WERI-Rb-1 (cell line): ENCODE measurements at regions not wholly inside any gene's neighbourhood (a gene's known extent, or its start where the extent isn't known, plus 50 kb on each side); places are given as distances from the start of the nearest gene placed in this dataset.

Experiments used
- DNase-seq: peaks from one replicate; pipeline ENCODE4 v3.0.0-alpha.2; 2020
- H3K27ac ChIP-seq: fragments of 250-450 bp; sonication (Bioruptor Pico); 2 replicates; pipeline ENCODE4 v1.5.1; 2020; ENCODE audit warnings: mild to moderate bottlenecking, moderate library complexity
- H3K27me3 ChIP-seq: fragments of 250-450 bp; sonication (Bioruptor Pico); 2 replicates; pipeline ENCODE4 v1.5.1; 2021; ENCODE audit warnings: mild to moderate bottlenecking, low read depth, moderate library complexity; ENCODE audit not compliant: insufficient read depth, severe bottlenecking
- H3K36me3 ChIP-seq: fragments of 250-450 bp; sonication (Bioruptor Pico); 2 replicates; pipeline ENCODE4 v1.5.1; 2020; ENCODE audit warnings: mild to moderate bottlenecking, moderate library complexity
- H3K4me3 ChIP-seq: 2 replicates; pipeline ENCODE4 v1.5.1; 2011; ENCODE audit warnings: low read depth, mild to moderate bottlenecking, control low read depth, low read length
- H3K9me3 ChIP-seq: fragments of 250-450 bp; sonication (Bioruptor Pico); 2 replicates; pipeline ENCODE4 v1.5.1; 2021; ENCODE audit warnings: mild to moderate bottlenecking, moderate library complexity; ENCODE audit not compliant: severe bottlenecking
- CTCF ChIP-seq: IDR thresholded peaks from 2 replicates; pipeline ENCODE4 v1.5.1; 2011; ENCODE audit warnings: low read depth, mild to moderate bottlenecking, control low read depth, inconsistent platforms, low read length

DNA sequence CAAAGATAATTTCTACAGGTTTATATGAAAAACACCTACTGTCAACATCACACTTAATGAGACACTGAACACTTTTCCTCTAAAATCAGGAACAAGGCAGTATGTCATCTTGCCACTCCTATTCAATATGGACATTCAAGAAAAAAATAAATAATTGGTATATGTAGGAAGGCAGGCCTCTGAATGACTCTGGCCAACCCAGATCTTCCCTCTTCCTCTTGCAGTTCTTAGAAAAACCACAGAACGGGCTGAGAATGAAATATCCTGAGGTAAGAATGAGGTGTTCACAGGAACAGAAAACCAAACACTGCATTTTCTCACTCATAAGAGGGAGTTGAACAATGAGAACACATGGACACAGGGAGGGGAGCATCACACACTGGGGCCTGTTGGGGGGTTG lies 1207.2 kb upstream of the CITED2 start:
- no peak overlapping the region for H3K4me3 ChIP-seq
- no peak for TF ChIP-seq CTCF
- DNase-seq, result no peak

GRCh38 chr6:140579918-140580317 lies 1205.5 kb upstream of the CITED2 start:
- TF ChIP-seq CTCF, result no peak
- H3K9me3 ChIP-seq, result no peaks in the 10 kb centered on the region
- DNase-seq, result no peak
- H3K27ac ChIP-seq, result no peak overlapping the region
- H3K4me3 ChIP-seq, result no peak overlapping the region
- H3K36me3 ChIP-seq, result no peaks in the 10 kb centered on the region
- no peaks in the 10 kb centered on the region for H3K27me3 ChIP-seq

More for the DNA sequence above, 1207.2 kb upstream of the CITED2 start:
- Histone ChIP-seq H3K27ac (no peak overlapping the region), H3K27me3 (no peaks in the 10 kb centered on the region), H3K36me3 (no peaks in the 10 kb centered on the region), H3K9me3 (no peaks in the 10 kb centered on the region)

- DNase-seq, result no peak
- Histone ChIP-seq H3K9me3 (no peaks in the 10 kb centered on the region), H3K27me3 (no peaks in the 10 kb centered on the region), H3K36me3 (no peaks in the 10 kb centered on the region), H3K27ac (no peak overlapping the region), H3K4me3 (no peak overlapping the region)
- TF ChIP-seq CTCF, result no peak
Observed at GRCh38 chr6:140576004-140576555, 1201.6 kb upstream of the CITED2 start.

DNA sequence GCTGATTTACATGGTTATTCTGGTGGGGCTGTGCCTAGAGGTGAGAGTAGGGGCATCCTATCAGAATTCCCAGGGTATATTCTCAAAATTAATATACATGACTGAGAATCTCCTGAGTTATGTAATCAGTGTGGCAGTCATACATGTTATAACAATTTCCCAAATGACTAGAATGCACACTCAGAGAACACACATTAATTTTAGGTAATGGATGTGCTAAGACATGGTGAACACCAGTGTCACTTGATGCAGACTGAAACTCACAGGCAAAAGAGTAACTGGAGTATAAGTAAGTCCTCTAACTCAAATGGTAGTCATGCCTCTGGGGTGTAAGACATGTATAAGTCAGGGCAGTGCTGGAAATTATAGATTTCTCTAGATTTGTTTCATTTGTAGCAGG lies 1198.4 kb upstream of the CITED2 start:
- Histone ChIP-seq H3K27ac (no peak overlapping the region), H3K36me3 (no peaks in the 10 kb centered on the region), H3K4me3 (no peak overlapping the region), H3K27me3 (no peaks in the 10 kb centered on the region), H3K9me3 (no peaks in the 10 kb centered on the region)
- no peak for TF ChIP-seq CTCF
- DNase-seq, result no peak

DNA sequence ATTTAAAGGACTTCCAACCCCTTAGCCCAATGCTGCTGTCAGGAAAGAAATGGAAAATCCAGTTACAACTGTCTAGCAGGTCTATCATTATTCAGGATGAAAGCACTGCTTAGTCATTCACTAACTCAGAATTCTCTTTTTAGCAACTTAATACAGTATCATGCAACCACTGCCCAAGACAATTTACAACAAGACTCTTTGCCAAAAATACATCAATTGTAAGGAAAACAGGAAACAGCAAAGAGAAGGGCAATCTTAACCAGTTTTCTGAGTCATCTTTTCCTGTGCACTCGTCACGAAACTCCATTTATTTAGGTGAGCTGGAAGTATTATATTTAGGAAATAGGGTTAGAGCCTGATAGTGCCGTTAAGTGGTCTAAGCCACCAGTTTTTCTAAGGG lies 1197.7 kb upstream of the CITED2 start:
- Histone ChIP-seq H3K9me3 (no peaks in the 10 kb centered on the region), H3K4me3 (no peak overlapping the region), H3K27me3 (no peaks in the 10 kb centered on the region), H3K27ac (no peak overlapping the region), H3K36me3 (no peaks in the 10 kb centered on the region)
- DNase-seq, result no peak
- TF ChIP-seq CTCF, result no peak

GRCh38 chr6:140571145-140571544 lies 1196.7 kb upstream of the CITED2 start:
- no peak for TF ChIP-seq CTCF
- H3K27ac ChIP-seq, result no peak overlapping the region
- H3K36me3 ChIP-seq, result no peaks in the 10 kb centered on the region
- DNase-seq, result no peak
- H3K27me3 ChIP-seq, result no peaks in the 10 kb centered on the region
- no peaks in the 10 kb centered on the region for H3K9me3 ChIP-seq
- no peak overlapping the region for H3K4me3 ChIP-seq
